A673 (cell line): ENCODE measurements at regions not wholly inside any gene's neighbourhood (a gene's known extent, or its start where the extent isn't known, plus 50 kb on each side); places are given as distances from the start of the nearest gene placed in this dataset.

Experiments
- CTCF ChIP-seq: fragments of 300-800, 200-600 bp; sonication (generic); conservative IDR thresholded peaks from 2 replicates; pipeline ENCODE4 v1.5.1; 2017; ENCODE audit warnings: low read depth, mild to moderate bottlenecking, antibody characterized with exemption, low read length, moderate library complexity, mixed read lengths
- EZH2 ChIP-seq: fragments of 200-600 bp; sonication (generic); IDR thresholded peaks from 2 replicates; pipeline ENCODE4 v1.6.1; 2017; ENCODE audit warnings: borderline replicate concordance, low read depth, mild to moderate bottlenecking, mixed read lengths, antibody characterized with exemption, low read length; ENCODE audit not compliant: poor library complexity, severe bottlenecking

- TF ChIP-seq CTCF (no peak), EZH2 (no peak)
Observed at GRCh38 chr15:59798605-59798917, 109.4 kb upstream of the BNIP2 start.
